OCI-LY1 (cell line): ENCODE measurements at regions not wholly inside any gene's neighbourhood (a gene's known extent, or its start where the extent isn't known, plus 50 kb on each side); places are given as distances from the start of the nearest gene placed in this dataset.

Experiments
- H2AFZ ChIP-seq: fragments of 200-600 bp; sonication (generic), shearing (Covaris generic); 2 replicates; pipeline ENCODE4 v1.6.0; 2014; ENCODE audit warnings: antibody characterized with exemption, mild to moderate bottlenecking, low read length
- H3F3A ChIP-seq: fragments of 200-600 bp; sonication (generic), shearing (Covaris generic); 2 replicates; pipeline ENCODE4 v1.6.0; 2014; ENCODE audit warnings: mild to moderate bottlenecking, antibody characterized with exemption, low read length, moderate library complexity; ENCODE audit not compliant: insufficient read depth
- H3K27ac ChIP-seq: fragments of 200-600 bp; sonication (generic); 2 replicates; pipeline ENCODE4 v1.5.1; 2014; ENCODE audit warnings: low read length, mixed run types, mild to moderate bottlenecking, low read depth; ENCODE audit not compliant: poor library complexity, severe bottlenecking
- H3K27me3 ChIP-seq: fragments of 200-600 bp; sonication (generic); 2 replicates; pipeline ENCODE4 v1.6.0; 2014; ENCODE audit warnings: antibody characterized with exemption, mild to moderate bottlenecking, low read length, moderate library complexity; ENCODE audit not compliant: insufficient read depth
- H3K36me3 ChIP-seq: fragments of 200-600 bp; sonication (generic); 2 replicates; pipeline ENCODE4 v1.6.1; 2014; ENCODE audit warnings: mild to moderate bottlenecking, antibody characterized with exemption, low read length, moderate library complexity, mixed read lengths; ENCODE audit not compliant: insufficient read depth
- H3K4me1 ChIP-seq: fragments of 200-600 bp; sonication (generic); 2 replicates; pipeline ENCODE4 v1.5.1; 2014; ENCODE audit warnings: mild to moderate bottlenecking, low read length, moderate library complexity; ENCODE audit not compliant: insufficient read depth, severe bottlenecking
- H3K4me2 ChIP-seq: fragments of 200-600 bp; sonication (generic), shearing (Covaris generic); 2 replicates; pipeline ENCODE4 v1.6.1; 2014; ENCODE audit warnings: low read length
- H3K4me3 ChIP-seq: fragments of 200-600 bp; sonication (generic); 2 replicates; pipeline ENCODE4 v1.5.1; 2014; ENCODE audit warnings: low read length, low read depth, mild to moderate bottlenecking, mixed read lengths; ENCODE audit not compliant: poor library complexity, severe bottlenecking
- H3K79me2 ChIP-seq: fragments of 200-600 bp; shearing (Covaris generic); 2 replicates; pipeline ENCODE4 v1.6.1; 2016; ENCODE audit warnings: mixed run types, low read length, mixed read lengths; ENCODE audit not compliant: insufficient read depth
- H3K9ac ChIP-seq: fragments of 200-600 bp; sonication (generic), shearing (Covaris generic); 2 replicates; pipeline ENCODE4 v1.6.1; 2014; ENCODE audit warnings: mild to moderate bottlenecking, low read length, mixed read lengths
- H3K9me2 ChIP-seq: fragments of 200-600 bp; sonication (generic), shearing (Covaris generic); 2 replicates; pipeline ENCODE4 v1.6.1; 2014; ENCODE audit warnings: low read depth, mild to moderate bottlenecking, low read length, mixed read lengths
- H3K9me3 ChIP-seq: fragments of 200-600 bp; shearing (Covaris generic); 2 replicates; pipeline ENCODE4 v1.6.1; 2014; ENCODE audit warnings: low read length, mixed read lengths
- H4K20me1 ChIP-seq: fragments of 200-600 bp; sonication (generic), shearing (Covaris generic); 2 replicates; pipeline ENCODE4 v1.6.0; 2016; ENCODE audit warnings: mild to moderate bottlenecking, low read length; ENCODE audit not compliant: insufficient read depth
- EZH2 ChIP-seq: fragments of 200-600 bp; sonication (generic), shearing (Covaris generic); IDR thresholded peaks from 2 replicates; pipeline ENCODE4 v1.8.0; 2017; ENCODE audit warnings: borderline replicate concordance, mixed run types, mild to moderate bottlenecking, antibody characterized with exemption, low read length, moderate library complexity, mixed read lengths
- TF ChIP-seq, protein P1 (sequence below): fragments of 200-600 bp; sonication (generic), shearing (Covaris generic); IDR thresholded peaks from 2 replicates; pipeline ENCODE4 v1.5.1; 2017; ENCODE audit warnings: mild to moderate bottlenecking, antibody characterized with exemption, low read length, moderate library complexity, mixed read lengths

DNA sequence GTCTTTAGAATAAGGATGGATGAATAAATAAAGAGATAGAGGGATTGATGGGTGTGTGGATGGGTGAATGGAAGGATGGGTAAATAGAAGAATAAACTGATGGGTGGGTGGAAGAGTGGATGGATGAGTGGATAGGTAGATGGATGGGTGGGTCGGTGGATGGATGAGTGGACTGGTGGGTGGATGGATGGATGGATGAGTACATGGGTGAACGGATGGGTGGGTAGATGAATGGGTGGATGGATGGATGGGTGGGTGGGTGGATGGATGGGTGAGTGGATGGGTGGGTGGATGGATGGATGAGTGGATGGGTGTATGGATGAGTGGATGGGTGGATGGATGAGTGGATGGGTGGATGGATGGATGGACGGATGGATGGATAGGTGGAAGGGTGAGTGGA lies 65.7 kb upstream of the FOXC1 start:
- Histone ChIP-seq H3K27ac (no peak overlapping the region), H3K4me1 (no peaks in the 10 kb centered on the region), H3K36me3 (no peaks in the 10 kb centered on the region), H3K4me2 (no peak overlapping the region), H3K9ac (no peak overlapping the region), H3K9me2 (no peaks in the 10 kb centered on the region), H3K79me2 (no peaks in the 10 kb centered on the region), H2AFZ (no peak overlapping the region), H4K20me1 (no peaks in the 10 kb centered on the region), H3F3A (no peaks in the 10 kb centered on the region), H3K9me3 (no peaks in the 10 kb centered on the region), H3K4me3 (no peak overlapping the region), H3K27me3 (no peaks in the 10 kb centered on the region)
- TF ChIP-seq EZH2, result no peak
- TF ChIP-seq, protein P1, sequence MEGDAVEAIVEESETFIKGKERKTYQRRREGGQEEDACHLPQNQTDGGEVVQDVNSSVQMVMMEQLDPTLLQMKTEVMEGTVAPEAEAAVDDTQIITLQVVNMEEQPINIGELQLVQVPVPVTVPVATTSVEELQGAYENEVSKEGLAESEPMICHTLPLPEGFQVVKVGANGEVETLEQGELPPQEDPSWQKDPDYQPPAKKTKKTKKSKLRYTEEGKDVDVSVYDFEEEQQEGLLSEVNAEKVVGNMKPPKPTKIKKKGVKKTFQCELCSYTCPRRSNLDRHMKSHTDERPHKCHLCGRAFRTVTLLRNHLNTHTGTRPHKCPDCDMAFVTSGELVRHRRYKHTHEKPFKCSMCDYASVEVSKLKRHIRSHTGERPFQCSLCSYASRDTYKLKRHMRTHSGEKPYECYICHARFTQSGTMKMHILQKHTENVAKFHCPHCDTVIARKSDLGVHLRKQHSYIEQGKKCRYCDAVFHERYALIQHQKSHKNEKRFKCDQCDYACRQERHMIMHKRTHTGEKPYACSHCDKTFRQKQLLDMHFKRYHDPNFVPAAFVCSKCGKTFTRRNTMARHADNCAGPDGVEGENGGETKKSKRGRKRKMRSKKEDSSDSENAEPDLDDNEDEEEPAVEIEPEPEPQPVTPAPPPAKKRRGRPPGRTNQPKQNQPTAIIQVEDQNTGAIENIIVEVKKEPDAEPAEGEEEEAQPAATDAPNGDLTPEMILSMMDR, result no peak

DNA sequence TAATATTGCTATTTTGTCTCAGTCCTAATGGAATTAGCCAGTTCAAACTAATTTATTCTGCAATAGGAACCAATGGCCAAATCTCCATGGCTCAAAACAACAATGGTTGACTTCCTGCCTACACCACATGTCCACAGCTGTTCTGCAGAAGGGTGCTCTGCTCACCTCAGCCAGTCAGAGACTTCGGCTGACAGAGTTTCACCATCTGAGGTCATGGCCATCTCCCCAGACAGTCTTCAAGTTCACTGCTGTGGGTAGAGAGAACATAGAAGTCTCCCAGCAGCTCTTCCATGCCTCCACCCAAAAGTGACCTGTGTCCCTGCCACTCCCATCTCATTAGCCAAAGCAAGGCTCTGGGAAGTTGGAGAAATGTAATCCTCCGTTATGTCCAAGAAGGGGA lies 65.1 kb upstream of the FOXC1 start:
- Histone ChIP-seq H2AFZ (no peak overlapping the region), H3K9me2 (no peaks in the 10 kb centered on the region), H3K9me3 (no peaks in the 10 kb centered on the region), H3K4me1 (no peaks in the 10 kb centered on the region), H3F3A (no peaks in the 10 kb centered on the region), H3K9ac (no peak overlapping the region), H3K27me3 (no peaks in the 10 kb centered on the region), H3K36me3 (no peaks in the 10 kb centered on the region), H3K79me2 (no peaks in the 10 kb centered on the region), H4K20me1 (no peaks in the 10 kb centered on the region), H3K4me3 (no peak overlapping the region), H3K27ac (no peak overlapping the region), H3K4me2 (no peak overlapping the region)
- TF ChIP-seq EZH2, result no peak
- TF ChIP-seq, protein P1, result no peak

DNA sequence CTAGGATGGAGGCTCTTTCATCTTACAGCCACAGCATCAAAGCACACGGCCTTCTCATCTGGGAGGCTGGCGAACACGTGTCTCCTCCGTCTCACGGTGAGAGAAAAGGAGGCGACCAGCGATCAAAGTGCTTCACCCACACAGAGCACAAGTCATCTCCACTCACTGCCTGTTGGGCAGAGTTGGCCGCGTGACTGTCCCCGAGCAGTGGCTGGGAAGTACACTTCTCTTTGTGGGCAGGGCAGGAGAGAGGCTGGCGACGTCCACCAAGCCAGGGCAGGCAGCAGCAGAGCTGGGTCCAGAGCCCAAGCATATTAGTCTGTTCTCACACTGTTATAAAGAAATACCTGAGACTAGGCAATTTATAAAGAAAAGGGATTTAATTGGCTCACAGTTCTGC lies 64.1 kb upstream of the FOXC1 start:
- no peak overlapping the region for H3K4me2 ChIP-seq
- no peaks in the 10 kb centered on the region for H3K27me3 ChIP-seq
- no peaks in the 10 kb centered on the region for H3K9me2 ChIP-seq
- no peak overlapping the region for H3K4me3 ChIP-seq
- no peak overlapping the region for H3K27ac ChIP-seq
- no peaks in the 10 kb centered on the region for H3K36me3 ChIP-seq
- TF ChIP-seq, protein P1, result no peak
- TF ChIP-seq EZH2, result no peak
- no peaks in the 10 kb centered on the region for H4K20me1 ChIP-seq
- H3F3A ChIP-seq, result no peaks in the 10 kb centered on the region
- no peaks in the 10 kb centered on the region for H3K4me1 ChIP-seq
- H3K9me3 ChIP-seq, result no peaks in the 10 kb centered on the region
- no peak overlapping the region for H3K9ac ChIP-seq
- no peak overlapping the region for H2AFZ ChIP-seq
- no peaks in the 10 kb centered on the region for H3K79me2 ChIP-seq
